HUDEP-2 (cell line): ENCODE measurements at regions not wholly inside any gene's neighbourhood (a gene's known extent, or its start where the extent isn't known, plus 50 kb on each side); places are given as distances from the start of the nearest gene placed in this dataset.
"Not testable (repeated sequence)": the region's sequence is repeated elsewhere in the genome, so short reads cannot be mapped to it uniquely, and the experiment has no call there.

Experiments
- DNase-seq, 76 experiments: peaks; one replicate each; lab custom pipeline; 2025; ENCODE audit not compliant: unreplicated experiment in 76 of 76; lab: John Stamatoyannopoulos, UW

- DNase-seq = no peak
These were observed 438.9 kb downstream of the NAV3 start for GRCh38 chr12:78269620-78270019.

GRCh38 chr12:78271546-78271945 is 440.9 kb downstream of the NAV3 start:
- no peak for DNase-seq

- DNase-seq = no peak
These were observed 445.2 kb downstream of the NAV3 start for GRCh38 chr12:78275886-78276285.

- no peak for DNase-seq
These were observed 448.1 kb downstream of the NAV3 start for GRCh38 chr12:78278706-78279190.

GRCh38 chr12:78279567-78279966 is 448.9 kb downstream of the NAV3 start:
- no peak for DNase-seq

GRCh38 chr12:78281102-78281501 is 450.4 kb downstream of the NAV3 start:
- DNase-seq = not testable (repeated sequence)

GRCh38 chr12:78284417-78284816 is 453.7 kb downstream of the NAV3 start:
- DNase-seq = no peak

GRCh38 chr12:78290606-78291345 is 460.1 kb downstream of the NAV3 start:
- DNase-seq = no peak

GRCh38 chr12:78293059-78293686 is 462.5 kb downstream of the NAV3 start:
- no peak for DNase-seq

- not testable (repeated sequence) for DNase-seq
These were observed 470.6 kb downstream of the NAV3 start for GRCh38 chr12:78301282-78301681.

- DNase-seq = no peak
These were observed 475.1 kb downstream of the NAV3 start for GRCh38 chr12:78305808-78306207.

- DNase-seq = no peak
These were observed 475.5 kb downstream of the NAV3 start for GRCh38 chr12:78306236-78306635.

GRCh38 chr12:78308701-78309100 is 478.0 kb downstream of the NAV3 start:
- DNase-seq = no peak

- DNase-seq = no peak
These were observed 484.3 kb downstream of the NAV3 start for GRCh38 chr12:78315028-78315427.

- no peak for DNase-seq
These were observed 485.4 kb downstream of the NAV3 start for GRCh38 chr12:78316136-78316535.

GRCh38 chr12:78316631-78317468 is 486.2 kb downstream of the NAV3 start:
- no peak for DNase-seq

- DNase-seq = no peak
These were observed 491.0 kb downstream of the NAV3 start for GRCh38 chr12:78321696-78322095.

- no peak for DNase-seq
These were observed 492.5 kb downstream of the NAV3 start for GRCh38 chr12:78323226-78323625.

- no peak for DNase-seq
These were observed 493.5 kb downstream of the NAV3 start for GRCh38 chr12:78324234-78324633.

GRCh38 chr12:78328524-78328923 is 497.8 kb downstream of the NAV3 start:
- no peak for DNase-seq

GRCh38 chr12:78330131-78330530 is 499.4 kb downstream of the NAV3 start:
- no peak for DNase-seq
